HL-60 (cell line): ENCODE measurements at regions not wholly inside any gene's neighbourhood (a gene's known extent, or its start where the extent isn't known, plus 50 kb on each side); places are given as distances from the start of the nearest gene placed in this dataset.

ENCODE experiments used
- GABPA ChIP-seq: IDR thresholded peaks from 2 replicates; pipeline ENCODE4 v1.6.1; 2012; ENCODE audit warnings: low read depth
- POLR2AphosphoS5 ChIP-seq: IDR thresholded peaks from 2 replicates; pipeline ENCODE4 v1.6.1; 2012; ENCODE audit warnings: low read depth
- TF ChIP-seq, protein P1 (sequence below): IDR thresholded peaks from one replicate; pipeline ENCODE4 v1.5.1; 2011; ENCODE audit warnings: low read length, control low read depth, inconsistent platforms; ENCODE audit not compliant: insufficient read depth
- TF ChIP-seq, protein P2 (sequence below): IDR thresholded peaks from 2 replicates; pipeline ENCODE4 v1.6.1; 2012; ENCODE audit warnings: low read depth; ENCODE audit not compliant: insufficient replicate concordance

DNA sequence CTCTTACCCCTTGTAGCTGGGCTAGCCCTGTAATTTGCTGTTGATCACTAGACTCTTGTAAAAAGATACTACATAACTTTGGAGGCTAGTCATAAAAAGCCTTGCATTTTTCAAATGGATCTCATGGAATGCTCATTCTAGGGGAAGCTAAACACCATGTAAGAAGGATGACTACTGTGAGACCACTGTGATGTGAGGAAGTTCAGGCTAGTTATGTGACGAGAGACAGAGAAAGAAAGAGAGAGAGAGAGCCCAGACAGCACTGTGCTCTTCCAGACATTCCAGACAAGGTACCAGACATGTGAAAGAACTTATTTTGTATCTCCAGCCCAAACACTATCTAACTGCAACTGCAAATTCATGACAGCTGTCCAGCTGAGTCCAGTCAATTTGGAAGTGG, 404.6 kb upstream of the PITX2 start:
- TF ChIP-seq POLR2AphosphoS5, result no peak
- TF ChIP-seq, protein P1, sequence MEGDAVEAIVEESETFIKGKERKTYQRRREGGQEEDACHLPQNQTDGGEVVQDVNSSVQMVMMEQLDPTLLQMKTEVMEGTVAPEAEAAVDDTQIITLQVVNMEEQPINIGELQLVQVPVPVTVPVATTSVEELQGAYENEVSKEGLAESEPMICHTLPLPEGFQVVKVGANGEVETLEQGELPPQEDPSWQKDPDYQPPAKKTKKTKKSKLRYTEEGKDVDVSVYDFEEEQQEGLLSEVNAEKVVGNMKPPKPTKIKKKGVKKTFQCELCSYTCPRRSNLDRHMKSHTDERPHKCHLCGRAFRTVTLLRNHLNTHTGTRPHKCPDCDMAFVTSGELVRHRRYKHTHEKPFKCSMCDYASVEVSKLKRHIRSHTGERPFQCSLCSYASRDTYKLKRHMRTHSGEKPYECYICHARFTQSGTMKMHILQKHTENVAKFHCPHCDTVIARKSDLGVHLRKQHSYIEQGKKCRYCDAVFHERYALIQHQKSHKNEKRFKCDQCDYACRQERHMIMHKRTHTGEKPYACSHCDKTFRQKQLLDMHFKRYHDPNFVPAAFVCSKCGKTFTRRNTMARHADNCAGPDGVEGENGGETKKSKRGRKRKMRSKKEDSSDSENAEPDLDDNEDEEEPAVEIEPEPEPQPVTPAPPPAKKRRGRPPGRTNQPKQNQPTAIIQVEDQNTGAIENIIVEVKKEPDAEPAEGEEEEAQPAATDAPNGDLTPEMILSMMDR, result no peak
- TF ChIP-seq GABPA, result no peak
- TF ChIP-seq, protein P2, sequence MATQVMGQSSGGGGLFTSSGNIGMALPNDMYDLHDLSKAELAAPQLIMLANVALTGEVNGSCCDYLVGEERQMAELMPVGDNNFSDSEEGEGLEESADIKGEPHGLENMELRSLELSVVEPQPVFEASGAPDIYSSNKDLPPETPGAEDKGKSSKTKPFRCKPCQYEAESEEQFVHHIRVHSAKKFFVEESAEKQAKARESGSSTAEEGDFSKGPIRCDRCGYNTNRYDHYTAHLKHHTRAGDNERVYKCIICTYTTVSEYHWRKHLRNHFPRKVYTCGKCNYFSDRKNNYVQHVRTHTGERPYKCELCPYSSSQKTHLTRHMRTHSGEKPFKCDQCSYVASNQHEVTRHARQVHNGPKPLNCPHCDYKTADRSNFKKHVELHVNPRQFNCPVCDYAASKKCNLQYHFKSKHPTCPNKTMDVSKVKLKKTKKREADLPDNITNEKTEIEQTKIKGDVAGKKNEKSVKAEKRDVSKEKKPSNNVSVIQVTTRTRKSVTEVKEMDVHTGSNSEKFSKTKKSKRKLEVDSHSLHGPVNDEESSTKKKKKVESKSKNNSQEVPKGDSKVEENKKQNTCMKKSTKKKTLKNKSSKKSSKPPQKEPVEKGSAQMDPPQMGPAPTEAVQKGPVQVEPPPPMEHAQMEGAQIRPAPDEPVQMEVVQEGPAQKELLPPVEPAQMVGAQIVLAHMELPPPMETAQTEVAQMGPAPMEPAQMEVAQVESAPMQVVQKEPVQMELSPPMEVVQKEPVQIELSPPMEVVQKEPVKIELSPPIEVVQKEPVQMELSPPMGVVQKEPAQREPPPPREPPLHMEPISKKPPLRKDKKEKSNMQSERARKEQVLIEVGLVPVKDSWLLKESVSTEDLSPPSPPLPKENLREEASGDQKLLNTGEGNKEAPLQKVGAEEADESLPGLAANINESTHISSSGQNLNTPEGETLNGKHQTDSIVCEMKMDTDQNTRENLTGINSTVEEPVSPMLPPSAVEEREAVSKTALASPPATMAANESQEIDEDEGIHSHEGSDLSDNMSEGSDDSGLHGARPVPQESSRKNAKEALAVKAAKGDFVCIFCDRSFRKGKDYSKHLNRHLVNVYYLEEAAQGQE, result no peak
